K562 (cell line): ENCODE measurements at regions not wholly inside any gene's neighbourhood (a gene's known extent, or its start where the extent isn't known, plus 50 kb on each side); places are given as distances from the start of the nearest gene placed in this dataset.

Experiments used
- ATAC-seq: fragments of 200-7000 bp; cut with Tn5 transposase; 3 replicates; pipeline ENCODE4 v1.9.1; 2020; ENCODE audit warnings: moderate library complexity
- BruUV-seq: library from RNA; stranded (reverse); fragments of 400-500 nt; replicated peaks from 2 replicates; lab custom pipeline; 2021; lab: Mats Ljungman, UMichigan
- CTCF ChIA-PET: fragments of 300-600 bp; formaldehyde crosslinking; extraction: SDS; loops from one replicate; lab custom pipeline; 2021; ENCODE audit warnings: low intra/inter-chr PET ratio; lab: Yijun Ruan, JAX
- POLR2A ChIA-PET: fragments of 300-600, 350-650 bp; sonication (Branson Sonifier 250); formaldehyde crosslinking; extraction: SDS; loops from one replicate; lab custom pipeline; 2021; ENCODE audit warnings: antibody characterized with exemption, inconsistent platforms; lab: Yijun Ruan, JAX
- DNase-seq, 4 experiments: peaks; one replicate each; pipeline versions ENCODE4 v3.0.0 to v3.0.0-alpha.2; 2011 to 2018; ENCODE audit warnings: low spot score in 3 of 4, mixed read lengths in 3 of 4; ENCODE audit errors: extremely low read depth in 1 of 4
- FAIRE-seq: peaks from 2 replicates; lab custom pipeline; 2011; peaks lifted over from hg19 to GRCh38; lab: Jason Lieb, UNC
- H2AFZ ChIP-seq: 2 replicates; pipeline ENCODE4 v1.6.0; 2011; ENCODE audit warnings: low read depth, low read length, control low read depth, inconsistent platforms
- H3K27ac ChIP-seq: fragments of 200-600 bp; 3 replicates; pipeline ENCODE4 v1.8.0; 2011; ENCODE audit warnings: low read depth, mild to moderate bottlenecking, control low read depth, inconsistent platforms, low read length, moderate library complexity, mixed read lengths; ENCODE audit errors: extremely low read depth
- H3K27me3 ChIP-seq, 2 experiments: fragments of 300-600 bp in 1 of 2; 2 replicates in 1 of 2; 3 replicates in 1 of 2; pipeline versions ENCODE4 v1.6.0 to v1.8.0; 2011; ENCODE audit warnings: inconsistent platforms in 2 of 2, low read length in 2 of 2, mild to moderate bottlenecking in 1 of 2, mixed read lengths in 1 of 2, moderate library complexity in 1 of 2; ENCODE audit not compliant: control insufficient read depth in 2 of 2, insufficient read depth in 2 of 2
- H3K36me3 ChIP-seq: fragments of 300-600 bp; 3 replicates; pipeline ENCODE4 v1.8.0; 2011; ENCODE audit warnings: mild to moderate bottlenecking, low read length, inconsistent platforms; ENCODE audit not compliant: control insufficient read depth, insufficient read depth
- H3K4me1 ChIP-seq, 2 experiments: fragments of 200-600 bp in 1 of 2; replicated peaks in 1 of 2; 2 replicates in 1 of 2; 3 replicates in 1 of 2; pipeline versions ENCODE4 v1.5.1 to v1.8.0; 2011; ENCODE audit warnings: inconsistent platforms in 2 of 2, low read length in 2 of 2, mild to moderate bottlenecking in 1 of 2, mixed read lengths in 1 of 2, moderate library complexity in 1 of 2; ENCODE audit not compliant: control insufficient read depth in 2 of 2, insufficient read depth in 2 of 2
- H3K4me2 ChIP-seq: 2 replicates; pipeline ENCODE4 v1.6.1; 2011; ENCODE audit warnings: low read length, control low read depth, inconsistent platforms, mixed read lengths; ENCODE audit not compliant: insufficient read depth
- H3K4me3 ChIP-seq: fragments of 200-600 bp; sonication (generic), shearing (Covaris generic); 2 replicates; pipeline ENCODE4 v1.5.1; 2016; ENCODE audit warnings: control low read depth, inconsistent platforms
- H3K79me2 ChIP-seq: fragments of 200-600 bp; 3 replicates; pipeline ENCODE4 v1.8.0; 2011; ENCODE audit warnings: low read length, inconsistent platforms; ENCODE audit not compliant: control insufficient read depth, insufficient read depth
- H3K9ac ChIP-seq, 2 experiments: 2 replicates each; pipeline versions ENCODE4 v1.6.0 to v1.6.1; 2011; ENCODE audit warnings: low read depth in 2 of 2, low read length in 2 of 2, control low read depth in 1 of 2, inconsistent platforms in 1 of 2, mild to moderate bottlenecking in 1 of 2, mixed read lengths in 1 of 2; ENCODE audit not compliant: insufficient read depth in 1 of 2
- H3K9me1 ChIP-seq: one replicate; pipeline ENCODE4 v1.6.0; 2011; ENCODE audit warnings: inconsistent platforms, mild to moderate bottlenecking, low read length, moderate library complexity; ENCODE audit not compliant: control insufficient read depth, insufficient read depth
- H3K9me3 ChIP-seq: replicated peaks from 2 replicates; pipeline ENCODE4 v1.5.1; 2011; ENCODE audit warnings: low read depth, low read length, inconsistent platforms; ENCODE audit not compliant: control insufficient read depth, insufficient read depth
- H4K20me1 ChIP-seq: replicated peaks from 2 replicates; pipeline ENCODE4 v1.6.1; 2011; ENCODE audit warnings: low read length, inconsistent platforms, mixed read lengths; ENCODE audit not compliant: control insufficient read depth, insufficient read depth
- ATF4 ChIP-seq: fragments of 450-650 bp; formaldehyde crosslinking; IDR thresholded peaks from 2 replicates; pipeline ENCODE4 v1.4.0; 2022; ENCODE audit warnings: mild to moderate bottlenecking, moderate library complexity
- CAMTA2 ChIP-seq: fragments of 250-450 bp; sonication (Bioruptor Pico); conservative IDR thresholded peaks from 2 replicates; pipeline ENCODE4 v1.5.1; 2022
- DMBX1 ChIP-seq: fragments of 250-450 bp; sonication (Bioruptor Pico); IDR thresholded peaks from 2 replicates; pipeline ENCODE4 v1.8.0; 2022; ENCODE audit warnings: inconsistent platforms, mild to moderate bottlenecking, moderate library complexity, borderline replicate concordance
- ELF1 ChIP-seq: fragments of 200-800 bp; sonication (Bioruptor generic); IDR thresholded peaks from 2 replicates; pipeline ENCODE4 v1.6.1; 2016; ENCODE audit warnings: missing genetic modification characterization, missing compliant biosample characterization
- ESRRA ChIP-seq: fragments of 450-650 bp; IDR thresholded peaks from 2 replicates; pipeline ENCODE4 v1.6.1; 2014; ENCODE audit warnings: low read depth, mild to moderate bottlenecking, moderate library complexity, borderline replicate concordance
- GMEB1 ChIP-seq: fragments of 250-450 bp; sonication (Bioruptor Pico); IDR thresholded peaks from 2 replicates; pipeline ENCODE4 v1.4.0; 2020; ENCODE audit warnings: mild to moderate bottlenecking
- IFI16 ChIP-seq: fragments of 250-450 bp; sonication (Bioruptor Pico); IDR thresholded peaks from 2 replicates; pipeline ENCODE4 v2.1.2; 2022; ENCODE audit warnings: mild to moderate bottlenecking, inconsistent platforms
- L3MBTL2 ChIP-seq: fragments of 450-650 bp; IDR thresholded peaks from 2 replicates; pipeline ENCODE4 v1.6.1; 2016; ENCODE audit warnings: mild to moderate bottlenecking, moderate library complexity
- MITF ChIP-seq: IDR thresholded peaks from 2 replicates; pipeline ENCODE4 v1.6.1; 2014; ENCODE audit warnings: antibody characterized with exemption
- MTF1 ChIP-seq: fragments of 250-450 bp; sonication (Bioruptor Pico); IDR thresholded peaks from 2 replicates; pipeline ENCODE4 v1.9.0; 2021; ENCODE audit warnings: moderate library complexity, mild to moderate bottlenecking, inconsistent platforms, borderline replicate concordance
- PURB ChIP-seq: sonication (generic); formaldehyde crosslinking; IDR thresholded peaks from 2 replicates; pipeline ENCODE4 v1.9.0; 2021; ENCODE audit warnings: low read depth, mild to moderate bottlenecking, missing genetic modification reagents
- RB1 ChIP-seq: fragments of 450-650 bp; IDR thresholded peaks from 2 replicates; pipeline ENCODE4 v1.6.1; 2017; ENCODE audit warnings: low read depth, mild to moderate bottlenecking
- SAFB ChIP-seq: fragments of 200-400 bp; formaldehyde crosslinking; IDR thresholded peaks from 2 replicates; pipeline ENCODE4 v1.6.1; 2017; ENCODE audit warnings: low read depth, low read length, borderline replicate concordance
- SIN3B ChIP-seq: fragments of 450-650 bp; IDR thresholded peaks from 2 replicates; pipeline ENCODE4 v1.6.1; 2017; ENCODE audit warnings: low read depth, mild to moderate bottlenecking, moderate library complexity
- SNAPC5 ChIP-seq: fragments of 250-450 bp; sonication (Bioruptor Pico); IDR thresholded peaks from 2 replicates; pipeline ENCODE4 v1.8.0; 2021; ENCODE audit warnings: moderate library complexity, mild to moderate bottlenecking, inconsistent platforms
- SPI1 ChIP-seq: IDR thresholded peaks from 2 replicates; pipeline ENCODE4 v1.6.1; 2011; ENCODE audit warnings: low read depth, low read length, control low read depth, borderline replicate concordance
- THRAP3 ChIP-seq: fragments of 450-650 bp; IDR thresholded peaks from 2 replicates; pipeline ENCODE4 v1.6.1; 2016; ENCODE audit warnings: mild to moderate bottlenecking, inconsistent platforms, borderline replicate concordance
- ZNF232 ChIP-seq: sonication (generic); formaldehyde crosslinking; IDR thresholded peaks from 2 replicates; pipeline ENCODE4 v1.8.0; 2022; ENCODE audit warnings: mild to moderate bottlenecking, missing genetic modification reagents
- ZNF253 ChIP-seq: fragments of 250-450 bp; sonication (Bioruptor Pico); conservative IDR thresholded peaks from 2 replicates; pipeline ENCODE4 v1.6.1; 2021; ENCODE audit warnings: mild to moderate bottlenecking
- ZNF655 ChIP-seq: fragments of 250-450 bp; sonication (Bioruptor Pico); IDR thresholded peaks from 2 replicates; pipeline ENCODE4 v1.5.0; 2021
- WGBS: fragments of 100-300 bp; shearing (Covaris generic); methylation state at CpG from one replicate; pipeline ENCODE4 v1.1.6; 2016; ENCODE audit warnings: low coverage, mixed read lengths; ENCODE audit not compliant: insufficient coverage; ENCODE audit errors: missing lambda C conversion rate; 5-methylcytosine and 5-hydroxymethylcytosine counted together
- in situ Hi-C: fragments of 300-500 bp; cut with MboI; formaldehyde crosslinking; loops from 4 replicates; pipeline ENCODE4 v1.15.0; 2018; ENCODE audit warnings: inconsistent platforms, mixed read lengths
- intact Hi-C: fragments of 100-400 bp; cut with micrococcal nuclease; formaldehyde crosslinking; loops from 2 replicates; pipeline ENCODE4 v1.14.2; 2022

GRCh38 chr1:82879701-82880305 lies 1079.1 kb downstream of the ADGRL2 start:
- no peaks in the 10 kb centered on the region for H3K27me3 ChIP-seq
- in situ Hi-C loops = no loop called here
- intact Hi-C loops = no loop called here
- ATAC-seq (no peak), DNase-seq (no peak), FAIRE-seq (no peak)
- H3K4me1 ChIP-seq = no peaks in the 10 kb centered on the region
- H4K20me1 ChIP-seq = no peaks in the 10 kb centered on the region
- H3K9me1 ChIP-seq = no peaks in the 10 kb centered on the region
- no peak overlapping the region for H3K27ac ChIP-seq
- H3K4me3 ChIP-seq = no peak overlapping the region
- no peak overlapping the region for H3K4me2 ChIP-seq
- H3K9me3 ChIP-seq = no peaks in the 10 kb centered on the region
- ChIA-PET CTCF (no interaction called here), POLR2A (no interaction called here)
- H2AFZ ChIP-seq = no peak overlapping the region
- no peak overlapping the region for H3K9ac ChIP-seq
- no peak for TF ChIP-seq RB1
- TF ChIP-seq THRAP3 = no peak
- no peak for TF ChIP-seq GMEB1 (CRISPR knock-in tag)
- no peak for TF ChIP-seq MTF1
- no peak for TF ChIP-seq SAFB
- no peak for TF ChIP-seq ZNF655 (CRISPR knock-in tag)
- TF ChIP-seq CAMTA2 (CRISPR knock-in tag) = no peak
- no peak for TF ChIP-seq L3MBTL2
- TF ChIP-seq SPI1 = no peak
- TF ChIP-seq DMBX1 (CRISPR knock-in tag) = no peak
- no peak for TF ChIP-seq ESRRA
- no peak for TF ChIP-seq IFI16 (CRISPR knock-in tag)
- no peak for TF ChIP-seq MITF
- TF ChIP-seq ATF4 (CRISPR knock-in tag) = no peak
- TF ChIP-seq PURB (CRISPR knock-in tag) = no peak
- TF ChIP-seq ZNF232 (CRISPR knock-in tag) = no peak
- TF ChIP-seq SIN3B = no peak
- no peak for TF ChIP-seq ELF1 (tag)
- TF ChIP-seq ZNF253 (CRISPR knock-in tag) = no peak
- no peak for TF ChIP-seq SNAPC5 (CRISPR knock-in tag)
- 0% methylated on average over 4 of the region's 4 CpGs for WGBS
- no TSS peak for BruUV-seq
- H3K79me2 ChIP-seq = no peaks in the 10 kb centered on the region
- no peaks in the 10 kb centered on the region for H3K36me3 ChIP-seq
